ENCODE measurements at regions not wholly inside any gene's neighbourhood (a gene's known extent, or its start where the extent isn't known, plus 50 kb on each side); places are given as distances from the start of the nearest gene placed in this dataset.

- DNase-seq (ENCODE audit: low spot score) = no peak
Observed at GRCh38 chr4:162727766-162728165, 438.9 kb downstream of the NAF1 start.

GRCh38 chr4:162727232-162727631 is 439.5 kb downstream of the NAF1 start:
- peak; percentile 16 for DNase-seq (ENCODE audit: low spot score)

GRCh38 chr4:162715401-162715800 is 451.3 kb downstream of the NAF1 start:
- DNase-seq (ENCODE audit: low spot score) = no peak

- DNase-seq (ENCODE audit: low spot score) = no peak
Observed at GRCh38 chr4:162707962-162708361, 458.7 kb downstream of the NAF1 start.

- DNase-seq (ENCODE audit: low spot score) = no peak
Observed at GRCh38 chr4:162706632-162707031, 460.1 kb downstream of the NAF1 start.

GRCh38 chr4:162706051-162706450 is 460.6 kb downstream of the NAF1 start:
- DNase-seq (ENCODE audit: low spot score) = no peak

- DNase-seq (ENCODE audit: low spot score) = no peak
Observed at GRCh38 chr4:162705130-162705803, 461.4 kb downstream of the NAF1 start.

- DNase-seq (ENCODE audit: low spot score) = no peak
Observed at GRCh38 chr4:162700815-162701361, 465.8 kb downstream of the NAF1 start.

GRCh38 chr4:162700358-162700757 is 466.3 kb downstream of the NAF1 start:
- DNase-seq (ENCODE audit: low spot score) = no peak

GRCh38 chr4:162699629-162700028 is 467.1 kb downstream of the NAF1 start:
- no peak for DNase-seq (ENCODE audit: low spot score)

- DNase-seq (ENCODE audit: low spot score) = no peak
Observed at GRCh38 chr4:162685410-162685809, 481.3 kb downstream of the NAF1 start.

GRCh38 chr4:162684998-162685397 is 481.7 kb downstream of the NAF1 start:
- DNase-seq (ENCODE audit: low spot score) = no peak

GRCh38 chr4:162684371-162684700 is 482.4 kb downstream of the NAF1 start:
- DNase-seq (ENCODE audit: low spot score) = no peak

- no peak for DNase-seq (ENCODE audit: low spot score)
Observed at GRCh38 chr4:162683659-162684370, 482.9 kb downstream of the NAF1 start.

GRCh38 chr4:162682651-162683050 is 484.0 kb downstream of the NAF1 start:
- no peak for DNase-seq (ENCODE audit: low spot score)

- DNase-seq (ENCODE audit: low spot score) = no peak
Observed at GRCh38 chr4:162681212-162681611, 485.5 kb downstream of the NAF1 start.

GRCh38 chr4:162675661-162676060 is 491.0 kb downstream of the NAF1 start:
- DNase-seq (ENCODE audit: low spot score) = no peak

- DNase-seq (ENCODE audit: low spot score) = no peak
Observed at GRCh38 chr4:162661913-162662312, 498.1 kb upstream of the FSTL5 start.

- no peak for DNase-seq (ENCODE audit: low spot score)
Observed at GRCh38 chr4:162659716-162660115, 495.9 kb upstream of the FSTL5 start.

- DNase-seq (ENCODE audit: low spot score) = no peak
Observed at GRCh38 chr4:162657966-162658365, 494.2 kb upstream of the FSTL5 start.

GRCh38 chr4:162650166-162650565 is 486.4 kb upstream of the FSTL5 start:
- no peak for DNase-seq (ENCODE audit: low spot score)

GRCh38 chr4:162645381-162645780 is 481.6 kb upstream of the FSTL5 start:
- peak; percentile 27 for DNase-seq (ENCODE audit: low spot score)

GRCh38 chr4:162644346-162644745 is 480.5 kb upstream of the FSTL5 start:
- DNase-seq (ENCODE audit: low spot score) = no peak

GRCh38 chr4:162640152-162640551 is 476.4 kb upstream of the FSTL5 start:
- DNase-seq (ENCODE audit: low spot score) = no peak
